DMS53 treated with DMSO at 0.1 percent for 48 hours (cell line): ENCODE measurements at regions not wholly inside any gene's neighbourhood (a gene's known extent, or its start where the extent isn't known, plus 50 kb on each side); places are given as distances from the start of the nearest gene placed in this dataset.

Experiments used
- DNase-seq: peaks from one replicate; lab custom pipeline; 2025; ENCODE audit not compliant: unreplicated experiment; lab: John Stamatoyannopoulos, UW

DNA sequence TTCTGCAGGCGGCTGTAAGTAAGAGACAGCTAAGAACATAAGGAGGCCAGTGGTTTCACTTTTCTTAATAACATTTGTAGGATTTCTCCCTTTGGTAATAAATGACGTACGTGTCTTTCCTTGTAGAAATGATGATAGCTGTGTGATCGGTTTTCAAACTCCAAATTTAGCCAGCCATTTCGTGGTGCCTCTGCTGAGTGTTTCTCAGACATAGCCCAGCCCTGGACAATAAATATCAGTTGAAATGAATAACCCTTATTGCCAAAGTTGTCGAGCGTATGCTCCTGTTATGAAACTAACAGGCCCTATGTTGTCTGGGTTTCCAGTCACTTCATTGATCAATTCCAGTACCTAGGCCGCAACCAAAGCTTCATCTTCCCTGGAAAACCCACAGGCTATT is 75.0 kb upstream of the MSX2 start:
- DNase-seq: no peak

DNA sequence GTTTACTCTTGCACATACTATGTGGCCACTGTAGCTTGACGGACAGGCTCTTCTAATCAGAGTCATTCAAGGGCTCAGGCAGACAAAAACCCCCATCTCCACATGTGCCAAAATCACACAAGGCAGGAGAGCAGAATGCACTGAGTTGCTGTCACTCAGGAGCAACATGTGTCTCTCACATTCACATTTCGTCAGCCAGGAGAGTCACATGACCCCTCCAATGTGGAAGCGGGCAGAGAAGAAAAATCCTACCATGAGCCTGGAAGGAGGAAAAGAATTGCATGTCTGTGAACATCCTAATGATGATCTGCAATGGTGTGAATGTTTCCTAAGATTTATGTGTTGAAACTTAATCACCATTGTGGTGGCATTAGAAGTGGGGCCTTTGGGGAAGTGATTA is 69.9 kb upstream of the MSX2 start:
- no peak for DNase-seq

DNA sequence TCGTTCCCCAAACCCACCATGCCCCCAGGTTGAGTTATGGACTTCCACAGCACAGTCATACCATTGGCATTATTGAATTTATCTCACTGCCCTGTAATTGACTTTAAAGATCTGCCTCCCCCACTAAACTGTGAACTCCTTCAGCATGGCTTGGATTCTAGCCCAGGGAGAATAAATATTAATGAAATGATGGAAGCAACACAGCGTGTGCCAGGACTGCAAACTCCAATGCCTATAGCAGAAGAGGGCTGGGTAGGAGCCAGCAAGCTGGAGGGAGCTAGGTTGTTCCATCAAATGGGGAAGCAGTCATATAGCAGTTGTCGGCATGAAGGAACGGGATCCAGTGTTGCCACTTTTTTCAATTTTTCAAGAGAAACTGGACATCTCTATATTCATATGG is 69.0 kb upstream of the MSX2 start:
- DNase-seq: no peak

DNA sequence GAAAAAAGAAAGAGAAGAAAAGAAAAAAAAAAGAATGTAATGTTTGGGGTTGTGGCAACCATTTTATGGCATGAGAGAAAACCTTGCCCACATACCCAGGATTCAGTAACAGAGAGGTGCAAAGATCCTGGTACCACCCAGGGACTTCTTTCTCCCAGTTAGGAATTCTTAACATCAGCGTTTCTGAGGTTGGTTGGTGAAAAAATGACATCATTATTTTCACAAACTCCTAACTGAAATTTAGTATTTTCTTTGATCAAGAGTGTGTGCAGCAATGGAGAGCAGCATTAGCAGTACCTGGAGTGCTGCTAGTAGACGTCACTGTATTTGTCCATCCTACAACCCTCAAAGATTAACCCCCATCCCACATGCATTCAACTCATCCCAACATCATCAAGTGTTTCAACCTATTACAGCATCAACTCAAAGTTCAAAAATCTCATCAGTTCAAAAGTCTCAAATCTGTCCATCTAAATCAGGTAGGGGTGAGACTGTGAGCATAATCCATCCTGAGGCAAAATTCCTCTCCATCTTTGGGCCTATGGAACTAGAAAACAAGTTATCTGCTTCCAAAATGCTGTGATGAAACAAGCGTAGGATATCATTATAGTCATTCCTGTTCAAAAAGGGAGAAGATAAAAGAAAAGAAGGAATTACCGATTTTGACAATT is 60.1 kb upstream of the MSX2 start:
- no peak for DNase-seq

DNA sequence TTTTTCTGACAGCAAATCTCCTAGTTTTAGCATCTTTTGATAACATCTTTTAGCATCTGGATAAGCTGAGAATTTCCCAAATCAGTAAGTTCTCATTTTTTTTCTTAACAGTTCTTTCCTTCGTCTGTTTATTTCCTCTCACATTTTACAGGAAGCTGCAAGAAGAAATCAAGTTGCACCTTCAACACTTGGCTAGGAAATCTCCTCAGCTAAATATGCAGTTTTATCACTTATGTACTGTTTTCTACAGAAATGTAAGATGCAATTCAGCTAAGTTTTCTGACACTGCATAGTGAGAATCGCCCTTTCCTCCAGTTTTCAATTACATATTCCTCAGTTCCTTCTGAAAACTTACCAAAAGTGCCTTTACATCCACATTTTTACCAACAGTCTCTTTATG is 59.0 kb upstream of the MSX2 start:
- no peak for DNase-seq

DNA sequence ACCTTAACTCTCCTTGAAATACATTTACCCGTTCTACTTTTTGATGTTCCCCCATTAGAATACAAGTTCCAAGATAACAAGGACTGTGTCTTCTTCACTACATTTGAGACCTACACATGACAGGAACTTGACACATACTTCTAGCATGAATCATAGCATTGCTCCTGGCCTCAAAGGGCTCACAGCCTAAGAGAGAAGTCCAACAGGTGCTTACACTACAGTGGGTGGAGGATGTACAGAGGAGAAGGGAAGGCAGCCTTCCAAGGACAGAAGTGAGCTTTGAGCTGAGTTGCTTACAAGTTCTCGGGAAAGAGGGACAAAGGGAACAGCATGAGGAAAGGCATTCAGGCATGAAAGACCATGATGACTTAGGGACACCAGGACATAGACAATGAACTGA is 56.9 kb upstream of the MSX2 start:
- DNase-seq: no peak

DNA sequence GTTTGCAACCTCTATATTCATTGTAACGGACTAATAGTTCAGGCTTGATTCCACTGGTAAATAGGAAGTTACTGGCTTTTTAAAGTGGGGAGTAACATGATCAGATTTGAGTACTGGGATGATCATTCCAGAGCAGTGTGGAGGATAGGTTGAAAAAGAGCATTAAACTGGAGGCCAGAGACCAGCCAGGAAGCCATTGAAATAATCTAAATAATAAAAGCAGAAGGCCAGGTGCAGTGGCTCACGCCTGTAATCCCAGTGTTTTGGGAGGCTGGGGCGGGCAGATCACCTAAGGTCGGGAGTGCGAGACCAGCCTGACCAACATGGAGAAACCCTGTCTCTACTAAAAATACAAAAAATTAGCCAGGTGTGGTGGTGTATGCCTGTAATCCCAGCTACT is 56.0 kb upstream of the MSX2 start:
- no peak for DNase-seq
